ENCODE measurements at regions not wholly inside any gene's neighbourhood (a gene's known extent, or its start where the extent isn't known, plus 50 kb on each side); places are given as distances from the start of the nearest gene placed in this dataset.

DNA sequence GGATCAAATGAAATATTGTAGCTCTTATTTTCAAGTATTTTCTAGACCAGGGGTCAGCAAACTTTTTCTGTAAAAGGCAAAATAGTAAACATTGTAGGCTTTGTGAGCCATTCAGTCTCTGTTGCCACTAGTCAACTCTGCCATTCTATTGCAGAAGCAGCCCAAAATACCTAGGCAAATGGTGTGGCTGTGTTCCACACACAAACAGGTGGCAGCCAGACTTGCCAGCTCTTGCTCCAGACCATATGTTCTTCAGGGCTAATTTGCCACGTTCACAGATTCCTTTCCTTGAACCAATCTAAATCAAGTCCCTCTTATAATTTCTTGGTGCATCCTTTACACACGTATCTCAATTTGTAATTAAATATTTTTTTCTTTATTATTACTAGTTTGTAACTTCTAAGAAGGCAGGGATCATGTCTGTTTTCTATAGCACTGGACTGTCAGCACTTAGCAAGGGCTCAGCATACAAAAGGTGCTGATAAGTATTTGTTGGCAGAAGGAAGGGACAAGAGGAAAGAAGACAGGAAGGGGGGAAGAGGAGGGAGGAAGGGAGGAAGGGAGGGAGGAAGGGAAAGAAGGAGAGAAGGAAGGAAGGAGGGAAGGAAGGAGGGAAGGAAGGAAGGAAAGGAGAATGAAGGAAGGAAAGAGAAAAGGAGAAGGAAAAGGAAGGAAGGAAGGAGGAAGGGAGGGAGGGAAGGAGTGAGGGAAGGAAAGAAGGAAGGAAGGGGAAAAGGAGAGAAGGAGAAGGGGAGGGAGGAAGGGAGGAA, 106.5 kb upstream of the EDEM3 start:
- TF ChIP-seq, protein P1, sequence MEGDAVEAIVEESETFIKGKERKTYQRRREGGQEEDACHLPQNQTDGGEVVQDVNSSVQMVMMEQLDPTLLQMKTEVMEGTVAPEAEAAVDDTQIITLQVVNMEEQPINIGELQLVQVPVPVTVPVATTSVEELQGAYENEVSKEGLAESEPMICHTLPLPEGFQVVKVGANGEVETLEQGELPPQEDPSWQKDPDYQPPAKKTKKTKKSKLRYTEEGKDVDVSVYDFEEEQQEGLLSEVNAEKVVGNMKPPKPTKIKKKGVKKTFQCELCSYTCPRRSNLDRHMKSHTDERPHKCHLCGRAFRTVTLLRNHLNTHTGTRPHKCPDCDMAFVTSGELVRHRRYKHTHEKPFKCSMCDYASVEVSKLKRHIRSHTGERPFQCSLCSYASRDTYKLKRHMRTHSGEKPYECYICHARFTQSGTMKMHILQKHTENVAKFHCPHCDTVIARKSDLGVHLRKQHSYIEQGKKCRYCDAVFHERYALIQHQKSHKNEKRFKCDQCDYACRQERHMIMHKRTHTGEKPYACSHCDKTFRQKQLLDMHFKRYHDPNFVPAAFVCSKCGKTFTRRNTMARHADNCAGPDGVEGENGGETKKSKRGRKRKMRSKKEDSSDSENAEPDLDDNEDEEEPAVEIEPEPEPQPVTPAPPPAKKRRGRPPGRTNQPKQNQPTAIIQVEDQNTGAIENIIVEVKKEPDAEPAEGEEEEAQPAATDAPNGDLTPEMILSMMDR (IDR thresholded peaks at IDR 0.05) = no peak
- TF ChIP-seq POLR2A (IDR thresholded peaks at IDR 0.05) = no peak

Measured in uterus (tissue), 2 donors.